A673 (cell line): ENCODE measurements at regions not wholly inside any gene's neighbourhood (a gene's known extent, or its start where the extent isn't known, plus 50 kb on each side); places are given as distances from the start of the nearest gene placed in this dataset.

Experiments
- BruUV-seq: library from RNA; stranded (reverse); fragments of 400-500 nt; replicated peaks from 2 replicates; lab custom pipeline; 2021; lab: Mats Ljungman, UMichigan
- CTCF ChIA-PET: fragments of 300-600 bp; sonication (Branson Sonifier 250); formaldehyde crosslinking; loops from one replicate; lab custom pipeline; 2022; ENCODE audit warnings: antibody characterized with exemption; lab: Charles Lee
- POLR2A ChIA-PET: fragments of 300-600 bp; sonication (Branson Sonifier 250); formaldehyde crosslinking; loops from one replicate; lab custom pipeline; 2022; ENCODE audit warnings: antibody characterized with exemption; ENCODE audit not compliant: low non-redundant PET; lab: Charles Lee
- DNase-seq: peaks from one replicate; pipeline ENCODE4 v3.0.0-alpha.2; 2015; ENCODE audit warnings: low spot score
- H3K27ac ChIP-seq: fragments of 200-600 bp; sonication (generic); 2 replicates; pipeline ENCODE4 v1.5.1; 2016; ENCODE audit warnings: mixed run types, low read depth, mild to moderate bottlenecking, mixed read lengths, antibody characterized with exemption, low read length; ENCODE audit not compliant: poor library complexity, severe bottlenecking
- H3K27me3 ChIP-seq: fragments of 200-600 bp; sonication (generic); replicated peaks from 2 replicates; pipeline ENCODE4 v1.6.1; 2017; ENCODE audit warnings: mixed run types, low read depth, mild to moderate bottlenecking, mixed read lengths, antibody characterized with exemption, low read length; ENCODE audit not compliant: insufficient read depth, poor library complexity
- H3K36me3 ChIP-seq: fragments of 200-600 bp; sonication (generic); 2 replicates; pipeline ENCODE4 v1.6.1; 2016; ENCODE audit warnings: mixed run types, mild to moderate bottlenecking, mixed read lengths, antibody characterized with exemption, low read length; ENCODE audit not compliant: insufficient read depth, poor library complexity, severe bottlenecking
- H3K4me1 ChIP-seq: fragments of 200-600 bp; sonication (generic); 2 replicates; pipeline ENCODE4 v1.6.1; 2017; ENCODE audit warnings: mixed run types, mild to moderate bottlenecking, mixed read lengths, antibody characterized with exemption, low read length; ENCODE audit not compliant: insufficient read depth, poor library complexity, severe bottlenecking
- H3K4me3 ChIP-seq: fragments of 200-600 bp; sonication (generic); 2 replicates; pipeline ENCODE4 v1.5.1; 2016; ENCODE audit warnings: low read depth, mixed run types, mild to moderate bottlenecking, mixed read lengths, low read length; ENCODE audit not compliant: poor library complexity, severe bottlenecking
- H3K9me3 ChIP-seq: fragments of 200-600 bp; sonication (generic); 2 replicates; pipeline ENCODE4 v1.6.1; 2016; ENCODE audit warnings: mixed run types, low read depth, mild to moderate bottlenecking, mixed read lengths, antibody characterized with exemption, low read length; ENCODE audit not compliant: poor library complexity, severe bottlenecking
- EZH2 ChIP-seq: fragments of 200-600 bp; sonication (generic); IDR thresholded peaks from 2 replicates; pipeline ENCODE4 v1.6.1; 2017; ENCODE audit warnings: borderline replicate concordance, low read depth, mild to moderate bottlenecking, mixed read lengths, antibody characterized with exemption, low read length; ENCODE audit not compliant: poor library complexity, severe bottlenecking
- intact Hi-C: fragments of 100-400 bp; cut with micrococcal nuclease; formaldehyde crosslinking; loops from one replicate; pipeline ENCODE4 v1.10.0; 2022; ENCODE audit not compliant: unreplicated experiment
- TF ChIP-seq, protein P1 (sequence below): fragments of 300-800, 200-600 bp; sonication (generic); conservative IDR thresholded peaks from 2 replicates; pipeline ENCODE4 v1.5.1; 2017; ENCODE audit warnings: low read depth, mild to moderate bottlenecking, antibody characterized with exemption, low read length, moderate library complexity, mixed read lengths

DNA sequence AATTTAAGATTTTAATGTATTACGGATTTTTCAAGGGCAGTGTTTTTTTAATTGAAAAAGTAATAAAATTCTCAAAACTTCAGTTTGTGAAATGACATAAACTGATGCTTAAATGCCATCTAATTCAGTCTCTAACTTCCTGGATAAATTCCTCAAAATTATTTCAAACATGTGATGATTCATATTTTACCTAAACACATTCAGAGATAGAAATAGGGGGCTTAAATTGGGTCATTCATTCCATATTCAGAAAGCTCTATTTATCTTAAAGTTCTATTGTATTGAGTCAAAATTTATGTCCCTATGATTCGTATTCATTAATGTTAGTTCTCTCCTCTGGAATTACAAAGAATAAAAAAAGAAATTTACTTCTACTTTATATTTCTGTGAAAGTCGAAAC, 713.6 kb upstream of the CHRM3 start:
- no TSS peak for BruUV-seq
- H3K27me3 ChIP-seq, result no peaks in the 10 kb centered on the region
- H3K4me3 ChIP-seq, result no peak overlapping the region
- ChIA-PET POLR2A (no interaction called here), CTCF (no interaction called here)
- no peak overlapping the region for H3K27ac ChIP-seq
- no peak for DNase-seq
- no peak for TF ChIP-seq EZH2
- TF ChIP-seq, protein P1, sequence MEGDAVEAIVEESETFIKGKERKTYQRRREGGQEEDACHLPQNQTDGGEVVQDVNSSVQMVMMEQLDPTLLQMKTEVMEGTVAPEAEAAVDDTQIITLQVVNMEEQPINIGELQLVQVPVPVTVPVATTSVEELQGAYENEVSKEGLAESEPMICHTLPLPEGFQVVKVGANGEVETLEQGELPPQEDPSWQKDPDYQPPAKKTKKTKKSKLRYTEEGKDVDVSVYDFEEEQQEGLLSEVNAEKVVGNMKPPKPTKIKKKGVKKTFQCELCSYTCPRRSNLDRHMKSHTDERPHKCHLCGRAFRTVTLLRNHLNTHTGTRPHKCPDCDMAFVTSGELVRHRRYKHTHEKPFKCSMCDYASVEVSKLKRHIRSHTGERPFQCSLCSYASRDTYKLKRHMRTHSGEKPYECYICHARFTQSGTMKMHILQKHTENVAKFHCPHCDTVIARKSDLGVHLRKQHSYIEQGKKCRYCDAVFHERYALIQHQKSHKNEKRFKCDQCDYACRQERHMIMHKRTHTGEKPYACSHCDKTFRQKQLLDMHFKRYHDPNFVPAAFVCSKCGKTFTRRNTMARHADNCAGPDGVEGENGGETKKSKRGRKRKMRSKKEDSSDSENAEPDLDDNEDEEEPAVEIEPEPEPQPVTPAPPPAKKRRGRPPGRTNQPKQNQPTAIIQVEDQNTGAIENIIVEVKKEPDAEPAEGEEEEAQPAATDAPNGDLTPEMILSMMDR, result no peak
- no peaks in the 10 kb centered on the region for H3K36me3 ChIP-seq
- intact Hi-C loops, result no loop called here
- H3K4me1 ChIP-seq, result no peaks in the 10 kb centered on the region
- H3K9me3 ChIP-seq, result no peaks in the 10 kb centered on the region

DNA sequence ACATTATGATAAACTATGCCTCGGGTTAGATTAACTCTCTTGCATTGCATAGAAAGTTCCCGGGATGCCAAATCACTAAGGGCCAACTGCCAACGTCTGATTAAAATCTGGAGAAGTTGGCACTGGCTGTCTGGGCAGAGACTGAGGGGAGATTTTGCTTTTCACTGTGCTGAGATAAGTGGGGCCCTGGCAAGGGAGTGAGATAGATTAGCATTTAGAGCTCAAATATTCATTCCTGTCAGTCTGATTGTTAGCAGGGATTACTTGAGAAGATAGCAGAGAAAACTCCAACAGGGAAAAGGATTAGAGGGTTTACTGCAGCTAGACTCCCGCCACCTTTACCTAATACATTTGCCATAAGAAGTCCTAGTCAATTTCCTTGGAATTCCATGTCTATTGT, 714.1 kb upstream of the CHRM3 start:
- no peak overlapping the region for H3K27ac ChIP-seq
- no peaks in the 10 kb centered on the region for H3K36me3 ChIP-seq
- no TSS peak for BruUV-seq
- ChIA-PET CTCF (no interaction called here), POLR2A (no interaction called here)
- no peaks in the 10 kb centered on the region for H3K9me3 ChIP-seq
- H3K4me3 ChIP-seq, result no peak overlapping the region
- DNase-seq, result no peak
- H3K27me3 ChIP-seq, result no peaks in the 10 kb centered on the region
- TF ChIP-seq, protein P1, result no peak
- TF ChIP-seq EZH2, result no peak
- intact Hi-C loops, result no loop called here
- no peaks in the 10 kb centered on the region for H3K4me1 ChIP-seq

DNA sequence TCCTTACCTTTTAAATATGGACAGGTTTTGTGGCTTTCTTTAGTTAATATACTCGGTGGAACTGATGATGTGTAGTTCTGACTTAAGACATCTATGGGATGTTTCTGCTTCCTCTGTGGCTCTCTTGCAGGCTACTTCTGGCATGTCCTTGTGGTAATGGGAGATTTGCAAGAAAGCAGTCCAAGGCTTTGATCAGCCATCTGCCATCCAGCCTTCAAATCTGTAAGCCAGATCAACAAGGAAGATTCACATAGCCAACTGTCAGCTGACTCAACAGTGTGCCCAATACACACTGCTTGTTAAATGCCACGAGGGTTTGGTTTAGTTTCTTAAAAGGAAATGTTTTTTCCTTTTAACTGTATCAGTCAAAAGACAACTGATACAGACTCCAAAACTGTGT, 722.2 kb upstream of the CHRM3 start:
- no peaks in the 10 kb centered on the region for H3K36me3 ChIP-seq
- no peaks in the 10 kb centered on the region for H3K27me3 ChIP-seq
- H3K9me3 ChIP-seq, result no peaks in the 10 kb centered on the region
- ChIA-PET CTCF (no interaction called here), POLR2A (no interaction called here)
- no TSS peak for BruUV-seq
- H3K4me3 ChIP-seq, result no peak overlapping the region
- no peaks in the 10 kb centered on the region for H3K4me1 ChIP-seq
- no peak for DNase-seq
- H3K27ac ChIP-seq, result no peak overlapping the region
- TF ChIP-seq, protein P1, result no peak
- TF ChIP-seq EZH2, result no peak
- intact Hi-C loops, result no loop called here
